Upper lobe of left lung (tissue), 4 donors: ENCODE measurements at regions not wholly inside any gene's neighbourhood (a gene's known extent, or its start where the extent isn't known, plus 50 kb on each side); places are given as distances from the start of the nearest gene placed in this dataset.

Source experiments
- EP300 ChIP-seq, 4 donors: sonication (generic); formaldehyde crosslinking; IDR thresholded peaks; one replicate each; pipeline ENCODE4 v1.5.1; 2017; ENCODE audit warnings: antibody characterized with exemption in 4 of 4, control low read depth in 2 of 4
- POLR2A ChIP-seq, 4 donors: fragments of 450-650 bp; IDR thresholded peaks; one replicate each; pipeline ENCODE4 v1.5.1; 2016 to 2017; ENCODE audit warnings: antibody characterized with exemption in 4 of 4, mild to moderate bottlenecking in 2 of 4

DNA sequence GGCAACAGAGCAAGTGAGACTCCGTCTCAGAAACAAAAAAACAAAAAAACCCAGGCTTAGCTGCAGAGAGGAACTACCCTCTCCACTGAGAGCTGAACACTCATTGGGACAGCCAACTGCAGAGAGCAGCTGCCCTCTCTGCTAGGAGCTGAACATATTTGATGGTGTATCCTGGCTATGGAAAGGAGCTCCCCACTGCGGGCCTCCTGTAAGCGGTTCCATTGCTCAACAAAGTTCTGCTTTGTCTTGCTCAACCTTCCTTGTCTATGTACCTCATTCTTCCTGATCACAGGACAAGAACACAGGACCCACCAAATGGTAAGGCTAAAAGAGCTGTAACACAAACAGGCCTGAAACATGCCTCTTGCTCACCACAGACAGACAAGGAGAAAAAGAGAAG is 246.3 kb upstream of the LRRTM4 start:
- TF ChIP-seq EP300 (IDR thresholded peaks at IDR 0.05) (no peak), POLR2A (IDR thresholded peaks at IDR 0.05) (no peak)
